Neural crest cell (in vitro differentiated cells): ENCODE measurements at regions not wholly inside any gene's neighbourhood (a gene's known extent, or its start where the extent isn't known, plus 50 kb on each side); places are given as distances from the start of the nearest gene placed in this dataset.

Experiments used
- DNase-seq: peaks from one replicate; pipeline ENCODE4 v3.0.0; 2021; ENCODE audit warnings: low read depth, mixed read lengths, low spot score
- H3K27ac Mint-ChIP-seq: one replicate; pipeline ENCODE4 v1.8.0; 2021; ENCODE audit warnings: mild to moderate bottlenecking, mixed read lengths; ENCODE audit not compliant: unreplicated experiment
- H3K27me3 Mint-ChIP-seq: 2 replicates; pipeline ENCODE4 v1.8.0; 2021; ENCODE audit warnings: low read depth, mild to moderate bottlenecking, mixed read lengths
- H3K36me3 Mint-ChIP-seq: 2 replicates; pipeline ENCODE4 v1.8.0; 2021; ENCODE audit warnings: low read depth, mild to moderate bottlenecking, mixed read lengths
- H3K4me1 Mint-ChIP-seq: 2 replicates; pipeline ENCODE4 v1.8.0; 2021; ENCODE audit warnings: mixed read lengths
- H3K4me3 Mint-ChIP-seq: one replicate; pipeline ENCODE4 v1.8.0; 2021; ENCODE audit warnings: mild to moderate bottlenecking, mixed read lengths
- H3K9me3 Mint-ChIP-seq: 2 replicates; pipeline ENCODE4 v1.8.0; 2021; ENCODE audit warnings: mixed read lengths
- CTCF ChIP-seq: fragments of 200-600 bp; sonication (generic); conservative IDR thresholded peaks from 2 replicates; pipeline ENCODE4 v1.5.0; 2021; ENCODE audit warnings: antibody characterized with exemption, mild to moderate bottlenecking

- Mint-ChIP-seq H3K4me3 (no peak overlapping the region), H3K27me3 (no peaks in the 10 kb centered on the region), H3K4me1 (peaks cover 22% of the 10 kb centered on the region), H3K27ac (no peak overlapping the region), H3K9me3 (peaks cover 12% of the 10 kb centered on the region), H3K36me3 (peaks cover 8% of the 10 kb centered on the region)
- no peak for TF ChIP-seq CTCF
- no peak for DNase-seq
These were observed 388.9 kb downstream of the KCNRG start for GRCh38 chr13:50404116-50404515.

- H3K36me3 Mint-ChIP-seq: peaks cover 8% of the 10 kb centered on the region
- H3K9me3 Mint-ChIP-seq: peaks cover 12% of the 10 kb centered on the region
- no peak for DNase-seq
- H3K27me3 Mint-ChIP-seq: no peaks in the 10 kb centered on the region
- H3K4me3 Mint-ChIP-seq: no peak overlapping the region
- H3K27ac Mint-ChIP-seq: no peak overlapping the region
- peaks cover 22% of the 10 kb centered on the region for H3K4me1 Mint-ChIP-seq
- no peak for TF ChIP-seq CTCF
These were observed 389.5 kb downstream of the KCNRG start for GRCh38 chr13:50404769-50405168.

GRCh38 chr13:50406831-50407230 lies 391.6 kb downstream of the KCNRG start:
- H3K27me3 Mint-ChIP-seq: no peaks in the 10 kb centered on the region
- peaks cover 22% of the 10 kb centered on the region for H3K4me1 Mint-ChIP-seq
- peaks cover 9% of the 10 kb centered on the region for H3K9me3 Mint-ChIP-seq
- peaks cover 4% of the 10 kb centered on the region for H3K36me3 Mint-ChIP-seq
- no peak overlapping the region for H3K27ac Mint-ChIP-seq
- no peak for TF ChIP-seq CTCF
- H3K4me3 Mint-ChIP-seq: no peak overlapping the region
- DNase-seq: no peak

- Mint-ChIP-seq H3K9me3 (peaks cover 5% of the 10 kb centered on the region), H3K27ac (no peak overlapping the region), H3K36me3 (no peaks in the 10 kb centered on the region), H3K27me3 (no peaks in the 10 kb centered on the region), H3K4me3 (no peak overlapping the region), H3K4me1 (peaks cover 22% of the 10 kb centered on the region)
- DNase-seq: no peak
- no peak for TF ChIP-seq CTCF
These were observed 392.8 kb downstream of the KCNRG start for GRCh38 chr13:50408068-50408467.

- H3K27ac Mint-ChIP-seq: no peak overlapping the region
- no peak for TF ChIP-seq CTCF
- H3K9me3 Mint-ChIP-seq: peaks cover 5% of the 10 kb centered on the region
- H3K4me3 Mint-ChIP-seq: no peak overlapping the region
- no peak for DNase-seq
- no peaks in the 10 kb centered on the region for H3K27me3 Mint-ChIP-seq
- H3K4me1 Mint-ChIP-seq: peaks cover 22% of the 10 kb centered on the region
- H3K36me3 Mint-ChIP-seq: no peaks in the 10 kb centered on the region
These were observed 394.0 kb downstream of the KCNRG start for GRCh38 chr13:50409220-50409619.
